ENCODE measurements at regions not wholly inside any gene's neighbourhood (a gene's known extent, or its start where the extent isn't known, plus 50 kb on each side); places are given as distances from the start of the nearest gene placed in this dataset.

GRCh38 chr5:128591598-128592455 lies 53.8 kb upstream of the FBN2 start:
- Histone ChIP-seq H3K4me2 (ENCODE audit: low read depth, low read length, poor library complexity, severe bottlenecking) (no peak overlapping the region), H2AFZ (ENCODE audit: low read length) (no peak overlapping the region), H4K20me1 (ENCODE audit: insufficient read depth, low read depth, low read length) (no peaks in the 10 kb centered on the region), H3K36me3 (ENCODE audit: insufficient read depth, low read length) (no peaks in the 10 kb centered on the region), H3K9me2 (replicated peaks; ENCODE audit: insufficient read depth, low read length) (no peaks in the 10 kb centered on the region), H3K9me3 (ENCODE audit: low read length) (no peaks in the 10 kb centered on the region), H3K4me3 (ENCODE audit: low read length) (no peak overlapping the region), H3K79me2 (ENCODE audit: low read length) (no peaks in the 10 kb centered on the region), H3K27me3 (ENCODE audit: low read length) (no peaks in the 10 kb centered on the region), H3K27ac (ENCODE audit: low read length) (no peak overlapping the region), H3K9ac (ENCODE audit: low read length) (no peak overlapping the region), H3K4me1 (ENCODE audit: low read length) (no peaks in the 10 kb centered on the region)
- no peak for DNase-seq

DNA sequence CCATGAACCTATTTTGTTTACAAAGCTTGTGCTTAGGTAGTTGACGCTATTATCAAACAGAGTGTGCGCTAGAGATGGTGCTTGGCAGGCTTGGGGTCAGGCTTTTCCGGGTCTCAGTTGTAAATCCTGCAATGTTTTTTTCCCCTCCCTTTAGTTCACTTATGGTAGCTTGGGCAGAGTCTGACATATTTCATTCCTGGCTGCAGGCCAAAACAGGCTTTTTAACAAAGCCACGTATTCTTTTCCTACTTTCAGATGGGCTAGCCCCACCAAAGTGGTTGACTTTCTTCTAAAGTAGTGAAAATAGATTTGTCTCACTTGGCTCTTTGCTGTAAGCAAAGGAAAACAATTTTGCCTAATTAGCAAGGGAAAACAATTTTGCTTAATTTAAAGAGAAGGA lies 58.0 kb upstream of the FBN2 start:
- no peaks in the 10 kb centered on the region for H3K4me1 ChIP-seq (ENCODE audit: low read length)
- no peak overlapping the region for H2AFZ ChIP-seq (ENCODE audit: low read length)
- no peak for DNase-seq
- H3K4me3 ChIP-seq (ENCODE audit: low read length): no peak overlapping the region
- H3K27me3 ChIP-seq (ENCODE audit: low read length): no peaks in the 10 kb centered on the region
- no peaks in the 10 kb centered on the region for H3K9me3 ChIP-seq (ENCODE audit: low read length)
- H3K9ac ChIP-seq (ENCODE audit: low read length): no peak overlapping the region
- no peaks in the 10 kb centered on the region for H3K9me2 ChIP-seq (replicated peaks; ENCODE audit: insufficient read depth, low read length)
- no peaks in the 10 kb centered on the region for H4K20me1 ChIP-seq (ENCODE audit: insufficient read depth, low read depth, low read length)
- H3K79me2 ChIP-seq (ENCODE audit: low read length): no peaks in the 10 kb centered on the region
- no peaks in the 10 kb centered on the region for H3K36me3 ChIP-seq (ENCODE audit: insufficient read depth, low read length)
- H3K4me2 ChIP-seq (ENCODE audit: low read depth, low read length, poor library complexity, severe bottlenecking): no peak overlapping the region
- H3K27ac ChIP-seq (ENCODE audit: low read length): no peak overlapping the region

- Histone ChIP-seq H3K79me2 (ENCODE audit: low read length) (no peaks in the 10 kb centered on the region), H3K27ac (ENCODE audit: low read length) (no peak overlapping the region), H2AFZ (ENCODE audit: low read length) (no peak overlapping the region), H3K36me3 (ENCODE audit: insufficient read depth, low read length) (no peaks in the 10 kb centered on the region), H3K4me1 (ENCODE audit: low read length) (no peaks in the 10 kb centered on the region), H3K9ac (ENCODE audit: low read length) (no peak overlapping the region), H3K4me2 (ENCODE audit: low read depth, low read length, poor library complexity, severe bottlenecking) (no peak overlapping the region), H4K20me1 (ENCODE audit: insufficient read depth, low read depth, low read length) (no peaks in the 10 kb centered on the region), H3K27me3 (ENCODE audit: low read length) (no peaks in the 10 kb centered on the region), H3K4me3 (ENCODE audit: low read length) (no peak overlapping the region), H3K9me3 (ENCODE audit: low read length) (no peaks in the 10 kb centered on the region), H3K9me2 (replicated peaks; ENCODE audit: insufficient read depth, low read length) (no peaks in the 10 kb centered on the region)
- DNase-seq: no peak
These were observed 59.1 kb upstream of the FBN2 start for GRCh38 chr5:128597156-128597555.

- Histone ChIP-seq H3K9me3 (ENCODE audit: low read length) (no peaks in the 10 kb centered on the region), H3K4me2 (ENCODE audit: low read depth, low read length, poor library complexity, severe bottlenecking) (no peak overlapping the region), H3K4me1 (ENCODE audit: low read length) (no peaks in the 10 kb centered on the region), H2AFZ (ENCODE audit: low read length) (no peak overlapping the region), H3K9me2 (replicated peaks; ENCODE audit: insufficient read depth, low read length) (no peaks in the 10 kb centered on the region), H3K36me3 (ENCODE audit: insufficient read depth, low read length) (no peaks in the 10 kb centered on the region), H3K27me3 (ENCODE audit: low read length) (no peaks in the 10 kb centered on the region), H3K27ac (ENCODE audit: low read length) (no peak overlapping the region), H4K20me1 (ENCODE audit: insufficient read depth, low read depth, low read length) (no peaks in the 10 kb centered on the region), H3K79me2 (ENCODE audit: low read length) (no peaks in the 10 kb centered on the region), H3K9ac (ENCODE audit: low read length) (no peak overlapping the region), H3K4me3 (ENCODE audit: low read length) (no peak overlapping the region)
- DNase-seq: no peak
These were observed 75.1 kb upstream of the FBN2 start for GRCh38 chr5:128613128-128613527.

- Histone ChIP-seq H3K27me3 (ENCODE audit: low read length) (no peaks in the 10 kb centered on the region), H3K9me2 (replicated peaks; ENCODE audit: insufficient read depth, low read length) (no peaks in the 10 kb centered on the region), H2AFZ (ENCODE audit: low read length) (no peak overlapping the region), H3K9me3 (ENCODE audit: low read length) (no peaks in the 10 kb centered on the region), H3K27ac (ENCODE audit: low read length) (no peak overlapping the region), H3K4me2 (ENCODE audit: low read depth, low read length, poor library complexity, severe bottlenecking) (no peak overlapping the region), H3K4me1 (ENCODE audit: low read length) (no peaks in the 10 kb centered on the region), H4K20me1 (ENCODE audit: insufficient read depth, low read depth, low read length) (no peaks in the 10 kb centered on the region), H3K79me2 (ENCODE audit: low read length) (no peaks in the 10 kb centered on the region), H3K36me3 (ENCODE audit: insufficient read depth, low read length) (no peaks in the 10 kb centered on the region), H3K9ac (ENCODE audit: low read length) (no peak overlapping the region), H3K4me3 (ENCODE audit: low read length) (no peak overlapping the region)
- no peak for DNase-seq
These were observed 75.7 kb upstream of the FBN2 start for GRCh38 chr5:128613766-128614165.

DNA sequence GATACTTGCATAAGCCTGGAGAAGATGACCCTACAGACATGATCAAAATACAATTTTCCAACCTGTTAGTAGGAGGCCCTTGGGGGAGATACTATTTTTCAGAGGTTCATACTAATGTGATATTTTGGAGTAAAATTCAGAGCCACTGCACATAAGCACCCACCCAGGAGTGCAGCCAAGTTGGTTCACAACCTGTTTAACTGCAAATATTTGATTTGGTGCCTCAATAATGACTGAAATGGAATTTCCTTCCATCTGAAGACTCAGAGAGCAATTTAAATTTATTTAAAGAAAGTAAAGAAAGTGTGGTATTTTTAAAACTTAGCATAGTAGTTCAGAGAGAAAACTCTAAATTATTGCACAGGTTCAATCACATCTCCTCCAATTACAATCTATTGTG lies 77.5 kb upstream of the FBN2 start:
- H2AFZ ChIP-seq (ENCODE audit: low read length): no peak overlapping the region
- no peaks in the 10 kb centered on the region for H3K79me2 ChIP-seq (ENCODE audit: low read length)
- no peak overlapping the region for H3K4me2 ChIP-seq (ENCODE audit: low read depth, low read length, poor library complexity, severe bottlenecking)
- H3K36me3 ChIP-seq (ENCODE audit: insufficient read depth, low read length): no peaks in the 10 kb centered on the region
- H3K9me2 ChIP-seq (replicated peaks; ENCODE audit: insufficient read depth, low read length): no peaks in the 10 kb centered on the region
- H3K27ac ChIP-seq (ENCODE audit: low read length): no peak overlapping the region
- no peaks in the 10 kb centered on the region for H3K4me1 ChIP-seq (ENCODE audit: low read length)
- no peak overlapping the region for H3K4me3 ChIP-seq (ENCODE audit: low read length)
- H3K27me3 ChIP-seq (ENCODE audit: low read length): no peaks in the 10 kb centered on the region
- no peak overlapping the region for H3K9ac ChIP-seq (ENCODE audit: low read length)
- H4K20me1 ChIP-seq (ENCODE audit: insufficient read depth, low read depth, low read length): no peaks in the 10 kb centered on the region
- no peaks in the 10 kb centered on the region for H3K9me3 ChIP-seq (ENCODE audit: low read length)
- DNase-seq: no peak

- no peak overlapping the region for H3K4me3 ChIP-seq (ENCODE audit: low read length)
- H3K27me3 ChIP-seq (ENCODE audit: low read length): no peaks in the 10 kb centered on the region
- H3K79me2 ChIP-seq (ENCODE audit: low read length): no peaks in the 10 kb centered on the region
- H3K27ac ChIP-seq (ENCODE audit: low read length): no peak overlapping the region
- H3K36me3 ChIP-seq (ENCODE audit: insufficient read depth, low read length): no peaks in the 10 kb centered on the region
- H3K4me2 ChIP-seq (ENCODE audit: low read depth, low read length, poor library complexity, severe bottlenecking): no peak overlapping the region
- no peak overlapping the region for H2AFZ ChIP-seq (ENCODE audit: low read length)
- no peaks in the 10 kb centered on the region for H3K9me2 ChIP-seq (replicated peaks; ENCODE audit: insufficient read depth, low read length)
- H4K20me1 ChIP-seq (ENCODE audit: insufficient read depth, low read depth, low read length): no peaks in the 10 kb centered on the region
- H3K9ac ChIP-seq (ENCODE audit: low read length): no peak overlapping the region
- H3K9me3 ChIP-seq (ENCODE audit: low read length): no peaks in the 10 kb centered on the region
- no peaks in the 10 kb centered on the region for H3K4me1 ChIP-seq (ENCODE audit: low read length)
- no peak for DNase-seq
These were observed 88.6 kb upstream of the FBN2 start for GRCh38 chr5:128626536-128627090.

DNA sequence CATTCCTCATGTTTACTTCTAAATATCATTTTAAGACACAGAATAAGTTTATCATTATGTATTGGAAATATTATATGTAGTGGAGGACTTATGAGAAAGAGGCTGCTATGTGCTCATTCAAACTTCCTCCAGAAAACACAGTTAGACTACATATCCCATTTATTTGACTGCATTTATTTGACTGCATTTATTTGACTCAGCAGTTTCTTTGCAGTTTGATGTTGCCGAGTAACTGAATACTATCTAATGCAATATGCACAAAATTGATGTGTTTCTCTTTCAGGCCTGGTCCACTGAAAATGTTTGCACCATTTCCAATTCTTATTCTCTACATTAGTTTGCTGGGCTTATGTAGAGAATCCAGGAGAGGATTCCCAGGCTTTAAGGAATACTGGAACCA lies 89.9 kb upstream of the FBN2 start:
- DNase-seq: no peak

More for the DNA sequence above, 89.9 kb upstream of the FBN2 start:
- Histone ChIP-seq H3K9me2 (replicated peaks; ENCODE audit: insufficient read depth, low read length) (no peaks in the 10 kb centered on the region), H3K9ac (ENCODE audit: low read length) (no peak overlapping the region), H3K4me3 (ENCODE audit: low read length) (no peak overlapping the region), H3K36me3 (ENCODE audit: insufficient read depth, low read length) (no peaks in the 10 kb centered on the region), H3K27ac (ENCODE audit: low read length) (no peak overlapping the region), H2AFZ (ENCODE audit: low read length) (no peak overlapping the region), H3K79me2 (ENCODE audit: low read length) (no peaks in the 10 kb centered on the region), H3K27me3 (ENCODE audit: low read length) (no peaks in the 10 kb centered on the region), H4K20me1 (ENCODE audit: insufficient read depth, low read depth, low read length) (no peaks in the 10 kb centered on the region), H3K4me2 (ENCODE audit: low read depth, low read length, poor library complexity, severe bottlenecking) (no peak overlapping the region), H3K9me3 (ENCODE audit: low read length) (no peaks in the 10 kb centered on the region), H3K4me1 (ENCODE audit: low read length) (no peaks in the 10 kb centered on the region)
